COR-L47 (cell line): ENCODE measurements at regions not wholly inside any gene's neighbourhood (a gene's known extent, or its start where the extent isn't known, plus 50 kb on each side); places are given as distances from the start of the nearest gene placed in this dataset.
"Not testable (repeated sequence)": the region's sequence is repeated elsewhere in the genome, so short reads cannot be mapped to it uniquely, and the experiment has no call there.

ENCODE experiments used
- DNase-seq: peaks from one replicate; lab custom pipeline; 2025; lab: John Stamatoyannopoulos, UW

- DNase-seq = peak; percentile 21
Measured at GRCh38 chrX:84865113-84865512, 138.6 kb upstream of the APOOL start.

- not testable (repeated sequence) for DNase-seq
Measured at GRCh38 chrX:84870281-84870680, 133.4 kb upstream of the APOOL start.

- DNase-seq = not testable (repeated sequence)
Measured at GRCh38 chrX:84872160-84872771, 131.4 kb upstream of the APOOL start.

- no peak for DNase-seq
Measured at GRCh38 chrX:84873176-84873575, 130.5 kb upstream of the APOOL start.

- DNase-seq = no peak
Measured at GRCh38 chrX:84876876-84877275, 126.8 kb upstream of the APOOL start.

- DNase-seq = no peak
Measured at GRCh38 chrX:84893897-84894296, 109.8 kb upstream of the APOOL start.

- peak; percentile 34 for DNase-seq
Measured at GRCh38 chrX:84907324-84907968, 96.2 kb upstream of the APOOL start.

GRCh38 chrX:84909151-84909550 lies 94.5 kb upstream of the APOOL start:
- no peak for DNase-seq

- no peak for DNase-seq
Measured at GRCh38 chrX:84924624-84925023, 79.1 kb upstream of the APOOL start.

GRCh38 chrX:84932814-84933213 lies 70.9 kb upstream of the APOOL start:
- DNase-seq = no peak

- DNase-seq = no peak
Measured at GRCh38 chrX:84933956-84934556, 69.6 kb upstream of the APOOL start.
